ENCODE measurements at regions not wholly inside any gene's neighbourhood (a gene's known extent, or its start where the extent isn't known, plus 50 kb on each side); places are given as distances from the start of the nearest gene placed in this dataset.
A peak's percentile ranks its signal among the peaks of the same experiment; 100 is the strongest.

- no peak for TF ChIP-seq YY1 (IDR thresholded peaks at IDR 0.05; ENCODE audit: low read depth)
- no peak for TF ChIP-seq MAX (IDR thresholded peaks at IDR 0.05)
- TF ChIP-seq TEAD4 (IDR thresholded peaks at IDR 0.05): no peak
- no peak for TF ChIP-seq REST (IDR thresholded peaks at IDR 0.05; ENCODE audit: low read depth)
- TF ChIP-seq TAF1 (IDR thresholded peaks at IDR 0.05; ENCODE audit: low read depth): no peak
- TF ChIP-seq USF1 (IDR thresholded peaks at IDR 0.05): no peak
- no peak for TF ChIP-seq CEBPB (IDR thresholded peaks at IDR 0.05)
- TF ChIP-seq ZBTB7A (IDR thresholded peaks at IDR 0.05; ENCODE audit: low read depth): no peak
Observed at GRCh38 chr9:15113288-15113687, 193.7 kb downstream of the TTC39B start.

GRCh38 chr9:15111071-15111470, 195.9 kb downstream of the TTC39B start:
- TF ChIP-seq YY1 (IDR thresholded peaks at IDR 0.05; ENCODE audit: low read depth) (no peak), RAD21 (IDR thresholded peaks at IDR 0.05; ENCODE audit: low read depth) (no peak), NFIC (IDR thresholded peaks at IDR 0.05) (no peak), EP300 (IDR thresholded peaks at IDR 0.05; ENCODE audit: borderline replicate concordance) (no peak), TAF1 (IDR thresholded peaks at IDR 0.05; ENCODE audit: low read depth) (no peak), ZBTB7A (IDR thresholded peaks at IDR 0.05; ENCODE audit: low read depth) (no peak), FOXM1 (IDR thresholded peaks at IDR 0.05; ENCODE audit: borderline replicate concordance, low read depth) (no peak), USF1 (IDR thresholded peaks at IDR 0.05) (no peak), TCF12 (IDR thresholded peaks at IDR 0.05; ENCODE audit: low read depth) (no peak), EGR1 (IDR thresholded peaks at IDR 0.05) (no peak), TEAD4 (IDR thresholded peaks at IDR 0.05) (no peak), MAX (IDR thresholded peaks at IDR 0.05) (no peak), CREB1 (IDR thresholded peaks at IDR 0.05; ENCODE audit: low read depth) (no peak), CEBPB (IDR thresholded peaks at IDR 0.05) (no peak), REST (IDR thresholded peaks at IDR 0.05; ENCODE audit: low read depth) (no peak)

- TF ChIP-seq RAD21 (IDR thresholded peaks at IDR 0.05; ENCODE audit: low read depth) (peak; percentile 70), TAF1 (IDR thresholded peaks at IDR 0.05; ENCODE audit: low read depth) (no peak)
Observed at GRCh38 chr9:15104826-15105420, 194.7 kb upstream of the FREM1 start.

GRCh38 chr9:15103290-15103689, 193.1 kb upstream of the FREM1 start:
- TF ChIP-seq TCF12 (IDR thresholded peaks at IDR 0.05; ENCODE audit: low read depth) (no peak), USF1 (IDR thresholded peaks at IDR 0.05) (no peak), MAX (IDR thresholded peaks at IDR 0.05) (no peak), FOXM1 (IDR thresholded peaks at IDR 0.05; ENCODE audit: borderline replicate concordance, low read depth) (no peak), CEBPB (IDR thresholded peaks at IDR 0.05) (no peak), EP300 (IDR thresholded peaks at IDR 0.05; ENCODE audit: borderline replicate concordance) (no peak), ZBTB7A (IDR thresholded peaks at IDR 0.05; ENCODE audit: low read depth) (no peak), TAF1 (IDR thresholded peaks at IDR 0.05; ENCODE audit: low read depth) (no peak), REST (IDR thresholded peaks at IDR 0.05; ENCODE audit: low read depth) (no peak), CREB1 (IDR thresholded peaks at IDR 0.05; ENCODE audit: low read depth) (no peak), EGR1 (IDR thresholded peaks at IDR 0.05) (no peak), RAD21 (IDR thresholded peaks at IDR 0.05; ENCODE audit: low read depth) (no peak), YY1 (IDR thresholded peaks at IDR 0.05; ENCODE audit: low read depth) (no peak), TEAD4 (IDR thresholded peaks at IDR 0.05) (no peak)

Measured in Ishikawa (cell line).